Urinary bladder (tissue), 3 donors: ENCODE measurements at regions not wholly inside any gene's neighbourhood (a gene's known extent, or its start where the extent isn't known, plus 50 kb on each side); places are given as distances from the start of the nearest gene placed in this dataset.
"Not testable (repeated sequence)": the region's sequence is repeated elsewhere in the genome, so short reads cannot be mapped to it uniquely, and the experiment has no call there.

Source experiments
- DNase-seq: peaks from one replicate; pipeline ENCODE4 v3.0.0-alpha.2; 2015; ENCODE audit errors: extremely low spot score
- H3K27ac ChIP-seq: one replicate; pipeline ENCODE4 v1.5.1; 2013; ENCODE audit warnings: low read depth, mild to moderate bottlenecking, moderate library complexity
- H3K36me3 ChIP-seq: one replicate; pipeline ENCODE4 v1.6.1; 2013; ENCODE audit warnings: mild to moderate bottlenecking, moderate library complexity; ENCODE audit not compliant: insufficient read depth
- H3K4me1 ChIP-seq: one replicate; pipeline ENCODE4 v1.6.1; 2013; ENCODE audit warnings: mild to moderate bottlenecking, moderate library complexity; ENCODE audit not compliant: insufficient read depth
- H3K4me3 ChIP-seq: one replicate; pipeline ENCODE4 v1.5.1; 2013; ENCODE audit warnings: low read depth, low read length
- WGBS: extraction: QIAGEN DNeasy Blood & Tissue Kit; methylation state at CpG from one replicate; pipeline ENCODE4 v1.1.7; 2013; 5-methylcytosine and 5-hydroxymethylcytosine counted together
- donor health status: healthy with polysubstance abuse.
- donor health status: healthy.

- H3K4me3 ChIP-seq: no peak overlapping the region
- no peaks in the 10 kb centered on the region for H3K4me1 ChIP-seq
- H3K27ac ChIP-seq: no peak overlapping the region
- no peak for DNase-seq
- H3K36me3 ChIP-seq: no peaks in the 10 kb centered on the region
- WGBS: 75% methylated on average over 2 of the region's 2 CpGs
Measured at GRCh38 chr5:120103495-120103894, 360.6 kb upstream of the PRR16 start.

- no peaks in the 10 kb centered on the region for H3K36me3 ChIP-seq
- no peak for DNase-seq
- no peak overlapping the region for H3K27ac ChIP-seq
- no peaks in the 10 kb centered on the region for H3K4me1 ChIP-seq
- WGBS: 88% methylated on average over 1 of the region's 1 CpG
- H3K4me3 ChIP-seq: no peak overlapping the region
Measured at GRCh38 chr5:120106912-120107525, 357.1 kb upstream of the PRR16 start.

- H3K27ac ChIP-seq: no peak overlapping the region
- no peaks in the 10 kb centered on the region for H3K4me1 ChIP-seq
- H3K36me3 ChIP-seq: no peaks in the 10 kb centered on the region
- 77% methylated on average over 4 of the region's 4 CpGs for WGBS
- DNase-seq: no peak
- no peak overlapping the region for H3K4me3 ChIP-seq
Measured at GRCh38 chr5:120108586-120109248, 355.4 kb upstream of the PRR16 start.

- H3K27ac ChIP-seq: no peak overlapping the region
- H3K4me1 ChIP-seq: no peaks in the 10 kb centered on the region
- DNase-seq: no peak
- no peak overlapping the region for H3K4me3 ChIP-seq
- H3K36me3 ChIP-seq: no peaks in the 10 kb centered on the region
Measured at GRCh38 chr5:120122703-120123102, 341.4 kb upstream of the PRR16 start.

- WGBS: 54% methylated on average over 1 of the region's 1 CpG
- Histone ChIP-seq H3K36me3 (no peaks in the 10 kb centered on the region), H3K4me3 (no peak overlapping the region), H3K4me1 (no peaks in the 10 kb centered on the region), H3K27ac (no peak overlapping the region)
- DNase-seq: no peak
Measured at GRCh38 chr5:120124031-120124430, 340.1 kb upstream of the PRR16 start.

- Histone ChIP-seq H3K27ac (no peak overlapping the region), H3K36me3 (no peaks in the 10 kb centered on the region), H3K4me1 (no peaks in the 10 kb centered on the region), H3K4me3 (no peak overlapping the region)
- 40% methylated on average over 2 of the region's 2 CpGs for WGBS
- DNase-seq: no peak
Measured at GRCh38 chr5:120124961-120125360, 339.1 kb upstream of the PRR16 start.

- DNase-seq: not testable (repeated sequence)
- WGBS: 88% methylated on average over 7 of the region's 7 CpGs
Measured at GRCh38 chr5:120132347-120132746, 331.8 kb upstream of the PRR16 start.

GRCh38 chr5:120134944-120135343, 329.2 kb upstream of the PRR16 start:
- Histone ChIP-seq H3K4me3 (no peak overlapping the region), H3K36me3 (no peaks in the 10 kb centered on the region), H3K4me1 (no peaks in the 10 kb centered on the region), H3K27ac (no peak overlapping the region)
- DNase-seq: no peak

More at GRCh38 chr5:120132347-120132746, 331.8 kb upstream of the PRR16 start:
- not testable (repeated sequence) for H3K27ac ChIP-seq, H3K36me3 ChIP-seq, H3K4me3 ChIP-seq, H3K4me1 ChIP-seq

GRCh38 chr5:120137582-120137981, 326.5 kb upstream of the PRR16 start:
- WGBS: 88% methylated on average over 2 of the region's 2 CpGs
- Histone ChIP-seq H3K4me3 (no peak overlapping the region), H3K27ac (no peak overlapping the region), H3K4me1 (no peaks in the 10 kb centered on the region), H3K36me3 (no peaks in the 10 kb centered on the region)
- DNase-seq: no peak

GRCh38 chr5:120139039-120139438, 325.1 kb upstream of the PRR16 start:
- 25% methylated on average over 2 of the region's 2 CpGs for WGBS

GRCh38 chr5:120140501-120140900, 323.6 kb upstream of the PRR16 start:
- Histone ChIP-seq H3K4me1 (no peaks in the 10 kb centered on the region), H3K4me3 (no peak overlapping the region), H3K27ac (peak overlapping the region; percentile 50), H3K36me3 (no peaks in the 10 kb centered on the region)
- WGBS: 93% methylated on average over 1 of the region's 1 CpG
- DNase-seq: no peak

More at GRCh38 chr5:120139039-120139438, 325.1 kb upstream of the PRR16 start:
- Histone ChIP-seq H3K4me1 (no peaks in the 10 kb centered on the region), H3K4me3 (no peak overlapping the region), H3K27ac (no peak overlapping the region), H3K36me3 (no peaks in the 10 kb centered on the region)
- peak; percentile 59 for DNase-seq

- Histone ChIP-seq H3K27ac (no peak overlapping the region), H3K4me3 (no peak overlapping the region), H3K4me1 (no peaks in the 10 kb centered on the region), H3K36me3 (no peaks in the 10 kb centered on the region)
- 41% methylated on average over 2 of the region's 2 CpGs for WGBS
- DNase-seq: no peak
Measured at GRCh38 chr5:120141076-120141475, 323.0 kb upstream of the PRR16 start.

- H3K4me1 ChIP-seq: no peaks in the 10 kb centered on the region
- no peak overlapping the region for H3K4me3 ChIP-seq
- 45% methylated on average over 1 of the region's 1 CpG for WGBS
- no peak for DNase-seq
- no peaks in the 10 kb centered on the region for H3K36me3 ChIP-seq
- H3K27ac ChIP-seq: no peak overlapping the region
Measured at GRCh38 chr5:120146787-120147186, 317.3 kb upstream of the PRR16 start.

GRCh38 chr5:120147911-120148310, 316.2 kb upstream of the PRR16 start:
- not testable (repeated sequence) for H3K4me3 ChIP-seq, H3K27ac ChIP-seq, H3K4me1 ChIP-seq, DNase-seq, H3K36me3 ChIP-seq
- 98% methylated on average over 22 of the region's 23 CpGs for WGBS
